HG03460 (cell line): ENCODE measurements at regions not wholly inside any gene's neighbourhood (a gene's known extent, or its start where the extent isn't known, plus 50 kb on each side); places are given as distances from the start of the nearest gene placed in this dataset.
"Not testable (repeated sequence)": the region's sequence is repeated elsewhere in the genome, so short reads cannot be mapped to it uniquely, and the experiment has no call there.

Experiments
- ATAC-seq: cut with Tn5 transposase; IDR thresholded peaks from one replicate; pipeline ENCODE4 v1.9.1; 2021; ENCODE audit not compliant: unreplicated experiment

DNA sequence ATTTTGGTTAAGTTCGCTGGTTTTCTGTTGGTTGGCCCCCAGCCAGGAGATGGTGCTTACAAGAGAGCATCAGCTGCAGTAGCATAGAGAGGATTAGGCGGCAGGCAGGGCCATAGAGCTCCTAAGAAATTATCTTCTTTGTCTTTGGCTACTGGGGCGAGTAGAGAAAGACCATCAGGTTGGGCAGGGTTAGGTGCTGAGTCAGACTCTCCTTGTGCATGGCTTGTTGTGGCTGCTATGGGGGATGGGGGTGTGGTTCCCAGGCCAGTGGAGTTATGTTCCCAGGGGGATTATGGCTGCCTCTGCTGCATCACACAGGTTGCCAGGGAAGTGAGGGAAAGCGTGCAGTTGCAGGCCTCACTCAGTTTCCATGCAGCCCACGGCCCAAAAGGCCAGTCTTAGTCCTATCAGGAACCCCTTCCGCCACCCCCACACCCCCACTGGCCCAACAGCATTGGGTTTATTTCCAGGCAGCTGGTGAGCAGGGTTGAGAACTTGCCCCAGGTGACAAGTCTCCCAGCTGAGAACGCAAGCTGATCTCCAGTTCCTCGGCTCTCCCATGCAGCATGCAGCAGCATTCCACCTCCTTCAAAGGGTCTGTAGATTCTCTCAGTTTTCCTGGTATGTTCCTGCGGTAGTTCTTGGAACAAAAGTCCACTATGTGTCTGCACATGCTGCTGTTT, 243.7 kb downstream of the UTRN start:
- no peak for ATAC-seq

DNA sequence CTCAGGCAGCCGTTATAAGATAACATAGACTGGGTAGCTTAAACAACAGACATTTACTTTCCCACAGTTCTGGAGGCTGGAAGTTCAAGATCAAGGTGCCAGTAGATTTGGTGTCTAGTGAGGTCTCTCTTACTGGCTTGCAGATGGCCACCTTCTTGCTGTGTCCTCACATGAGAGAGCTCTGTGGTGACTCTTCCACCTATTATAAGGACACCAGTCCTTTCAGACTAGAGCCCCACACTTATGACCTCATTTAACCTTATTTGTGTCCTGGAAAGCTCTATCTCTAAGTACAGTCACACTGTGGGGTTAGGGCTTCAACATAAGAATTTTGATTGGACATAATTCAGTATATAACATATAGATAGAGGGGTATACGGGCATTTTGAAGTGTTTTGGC, 245.0 kb downstream of the UTRN start:
- no peak for ATAC-seq

DNA sequence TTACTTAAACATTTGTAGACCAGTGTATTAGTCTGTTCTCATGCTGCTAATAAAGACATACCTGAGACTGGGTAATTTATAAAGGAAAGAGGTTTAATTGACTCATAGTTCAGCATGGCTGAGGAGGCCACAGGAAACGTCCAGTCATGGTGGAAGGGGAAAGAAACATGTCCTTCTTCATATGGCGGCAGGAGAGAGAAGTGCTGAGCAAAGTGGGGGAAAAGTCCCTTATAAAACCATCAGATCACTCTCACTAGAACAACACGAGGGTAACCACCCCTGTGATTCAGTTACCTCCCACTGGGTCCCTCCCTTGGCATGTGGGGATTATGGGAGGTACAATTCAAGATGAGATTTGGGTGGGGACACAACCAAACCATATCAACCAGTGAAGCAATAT, 247.1 kb downstream of the UTRN start:
- ATAC-seq = not testable (repeated sequence)

DNA sequence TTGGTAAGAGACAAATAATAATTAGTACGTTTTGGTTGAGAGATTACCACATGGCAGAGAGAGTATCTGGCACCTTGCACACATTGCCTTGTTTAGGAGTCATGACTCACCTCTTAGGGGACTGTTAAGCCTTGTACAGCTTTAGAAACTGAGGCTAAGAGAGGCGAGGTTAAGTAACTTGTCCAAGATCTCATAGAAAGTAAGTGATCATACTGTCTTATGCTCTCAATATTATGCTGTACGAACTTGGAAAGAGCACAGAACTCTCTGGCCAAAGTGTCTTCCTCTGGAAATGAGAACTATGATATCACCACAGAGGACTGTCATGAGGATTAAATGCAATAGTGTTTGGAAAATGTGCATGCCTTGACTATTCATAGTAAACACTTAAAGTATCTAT, 249.0 kb downstream of the UTRN start:
- ATAC-seq = no peak

DNA sequence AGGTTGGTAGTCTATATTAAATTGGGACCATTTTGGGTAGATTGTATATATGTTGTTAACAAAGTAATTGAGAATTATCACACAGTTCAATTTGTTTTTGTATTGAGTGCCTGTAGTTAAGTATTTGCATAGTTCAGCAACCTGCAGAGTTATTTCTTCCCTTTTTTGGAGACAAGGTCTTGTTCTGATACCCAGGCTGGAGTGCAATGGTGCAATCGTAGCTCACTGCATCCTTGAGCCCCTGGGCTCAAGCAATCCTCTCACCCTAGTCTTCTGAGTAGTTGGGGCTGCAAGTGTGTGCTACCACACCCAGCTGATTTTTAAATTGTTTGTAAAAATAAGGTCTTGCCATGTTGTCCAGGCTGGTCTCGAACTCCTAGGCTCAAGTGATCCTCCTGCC, 250.5 kb downstream of the UTRN start:
- no peak for ATAC-seq

DNA sequence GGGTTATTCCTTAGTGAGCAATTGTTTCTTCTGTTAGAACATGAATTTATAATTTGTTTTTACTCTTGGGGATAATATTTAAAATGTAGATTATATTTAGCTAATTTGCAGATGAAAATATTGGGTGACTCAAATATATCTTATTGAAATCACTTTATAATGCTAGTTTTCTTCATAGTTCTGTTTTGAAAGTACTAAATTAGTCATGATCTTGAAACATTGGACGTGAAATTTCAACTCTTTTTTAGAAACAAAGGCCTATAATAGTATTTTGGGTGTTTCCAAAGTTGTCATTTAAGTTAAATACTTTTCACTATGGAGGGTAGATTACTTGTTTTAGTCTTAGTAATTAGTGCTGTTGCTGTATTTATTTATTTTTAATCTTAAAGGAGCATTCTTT, 250.9 kb downstream of the UTRN start:
- ATAC-seq = no peak

DNA sequence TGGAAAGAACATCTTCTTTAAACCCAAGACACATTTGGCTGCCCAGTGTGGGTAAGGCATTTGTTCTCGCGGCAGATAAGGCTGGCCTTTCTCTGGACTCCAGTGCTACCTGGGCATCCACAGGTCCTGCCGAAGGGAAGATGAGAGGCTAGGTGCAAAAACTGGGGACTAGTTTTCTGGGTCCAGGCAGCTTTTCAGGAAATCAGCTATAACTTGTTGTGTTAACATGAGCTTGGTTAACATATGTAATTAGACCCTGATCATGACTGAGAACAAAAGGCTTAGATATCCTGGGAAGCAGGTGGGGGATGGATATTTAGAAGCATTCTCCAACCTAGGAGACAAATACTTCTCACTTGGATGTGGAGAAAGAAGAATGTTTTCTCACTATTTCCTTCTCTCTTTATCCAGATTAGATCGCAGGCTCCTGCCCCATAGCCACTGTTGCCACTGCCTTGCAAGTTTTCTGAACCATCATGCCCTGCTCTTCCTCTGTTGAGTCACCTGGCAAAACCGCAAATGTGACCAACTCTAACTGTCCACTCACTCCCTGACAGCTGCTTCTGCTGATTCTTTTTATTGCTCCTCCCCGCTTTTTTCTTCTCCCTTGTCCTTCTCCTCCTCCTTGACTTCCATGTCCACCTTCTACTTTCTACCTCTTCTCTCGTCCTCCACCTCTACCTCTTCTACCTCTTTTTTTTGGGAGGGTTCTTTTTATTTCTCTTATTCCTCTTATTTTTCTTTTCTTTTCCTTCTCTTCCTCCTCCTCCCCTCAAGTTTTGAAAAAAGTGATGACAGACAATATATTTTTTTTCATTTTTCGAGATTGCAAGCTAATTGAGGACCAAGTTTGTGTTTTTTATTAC, 258.1 kb downstream of the UTRN start:
- no peak for ATAC-seq

DNA sequence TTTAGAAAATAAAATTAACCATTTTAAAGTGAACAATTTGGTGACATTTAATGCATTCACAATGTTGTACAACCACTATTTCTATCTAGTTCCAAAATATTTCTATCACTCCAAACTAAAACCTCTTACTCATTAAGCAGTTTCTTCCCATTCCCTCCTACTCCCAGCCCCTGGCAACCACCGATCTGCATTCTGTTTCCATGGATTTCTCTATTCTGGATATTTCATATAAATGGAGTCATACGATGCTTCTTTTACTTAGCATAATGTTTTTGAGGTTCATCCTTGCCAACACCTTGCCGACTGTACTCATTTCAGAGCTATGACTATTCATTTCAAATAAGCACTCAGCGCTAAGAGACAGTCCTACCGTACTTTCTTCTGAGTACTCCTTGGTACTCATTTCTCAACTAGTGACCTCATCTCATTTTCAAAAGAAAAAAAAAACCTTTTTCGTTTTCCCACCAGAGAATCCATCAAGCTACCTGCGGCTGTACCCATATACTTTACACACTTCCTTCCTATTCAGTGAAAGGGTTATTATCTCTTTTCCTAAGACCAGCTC, 259.2 kb downstream of the UTRN start:
- ATAC-seq = no peak

DNA sequence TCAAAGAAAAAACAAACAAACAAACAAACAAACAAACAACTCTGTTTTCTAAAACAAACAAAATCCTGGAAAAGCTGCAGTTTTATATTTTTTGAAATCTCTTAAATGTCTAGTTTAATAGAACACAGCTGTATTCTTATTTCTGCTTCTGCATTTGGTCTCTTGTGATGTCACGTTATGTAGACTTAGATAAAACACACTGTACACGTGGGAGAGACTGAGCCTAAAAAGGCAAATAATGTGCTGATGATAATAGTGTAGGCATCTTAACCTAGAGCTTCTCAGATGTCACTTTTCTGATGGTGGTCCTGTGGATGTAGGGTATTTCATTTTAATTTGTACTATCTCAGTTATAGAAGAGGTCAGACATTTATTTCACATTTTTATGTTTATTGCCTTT, 261.7 kb downstream of the UTRN start:
- ATAC-seq = no peak

DNA sequence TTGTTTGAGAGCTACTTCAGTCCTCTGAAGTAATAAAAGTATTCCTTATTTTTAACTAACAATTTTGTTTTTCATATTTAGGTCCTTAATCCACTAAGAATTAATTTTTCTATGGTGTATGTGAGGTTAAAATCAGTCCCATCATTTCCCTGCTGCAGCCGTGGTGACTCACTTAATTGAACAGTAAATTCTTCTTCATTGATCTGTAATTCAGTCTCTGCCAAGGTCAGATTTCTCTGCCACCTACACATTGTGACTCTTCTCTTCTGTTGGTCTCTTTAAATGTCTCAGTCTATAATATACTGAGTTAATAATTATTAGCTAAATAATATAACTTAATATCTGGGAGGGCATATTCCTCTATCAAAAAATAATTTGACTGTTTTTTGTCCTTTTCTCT, 262.3 kb downstream of the UTRN start:
- ATAC-seq = no peak

DNA sequence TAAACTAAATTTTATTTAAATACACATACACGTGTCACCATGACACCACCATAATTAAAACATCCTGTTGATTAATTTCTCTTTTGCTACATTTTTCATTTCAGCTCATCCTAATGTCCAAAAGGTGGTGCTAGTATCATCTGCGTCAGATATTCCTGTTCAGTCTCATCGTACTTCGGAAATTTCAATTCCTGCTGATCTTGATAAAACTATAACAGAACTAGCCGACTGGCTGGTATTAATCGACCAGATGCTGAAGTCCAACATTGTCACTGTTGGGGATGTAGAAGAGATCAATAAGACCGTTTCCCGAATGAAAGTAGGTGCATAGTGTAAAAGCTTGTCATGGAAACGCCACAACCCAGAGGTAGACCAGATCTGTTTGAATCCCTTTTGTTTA, 263.4 kb downstream of the UTRN start:
- no peak for ATAC-seq

DNA sequence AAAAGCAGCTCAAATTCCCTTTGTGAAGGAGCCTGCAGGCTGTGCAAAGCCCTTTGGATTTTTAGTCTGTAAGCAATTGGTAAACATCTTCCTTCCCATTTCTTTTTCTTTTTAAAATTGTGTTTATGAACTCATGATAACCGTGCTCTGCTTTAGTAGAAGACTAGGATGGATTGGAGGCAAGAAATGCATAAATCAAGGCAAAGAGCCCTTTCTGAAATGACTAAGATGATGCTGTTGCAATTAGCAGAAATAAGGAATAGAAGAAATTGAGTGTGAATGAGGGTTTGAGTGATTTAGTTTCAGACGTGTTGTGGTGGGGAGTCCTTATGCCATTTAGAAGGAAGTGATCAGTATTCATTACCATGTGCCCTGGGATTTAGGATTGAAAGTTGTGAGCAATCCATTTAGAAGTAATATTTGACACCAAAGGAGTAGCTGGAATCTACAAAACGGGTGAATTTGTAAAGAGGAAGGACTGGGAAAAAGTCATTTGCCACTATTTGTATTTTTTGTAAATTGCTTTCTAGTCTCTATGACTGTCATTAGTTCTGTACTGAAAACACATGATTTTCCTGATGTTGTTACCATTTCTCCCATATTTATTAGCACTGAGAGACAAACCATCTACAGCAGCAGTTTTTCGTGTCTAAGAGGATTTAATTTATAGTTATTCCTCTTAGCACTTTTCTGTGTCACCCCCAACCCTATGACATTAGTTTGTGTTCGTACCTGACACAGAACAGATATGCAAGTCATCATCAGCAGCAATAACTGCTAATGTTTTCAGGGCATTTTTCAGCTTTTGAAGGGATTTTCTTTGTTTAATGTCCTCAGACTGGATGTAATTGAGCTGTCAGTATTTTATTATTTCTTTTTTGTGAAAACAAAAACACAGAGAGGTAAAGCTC, 265.0 kb downstream of the UTRN start:
- no peak for ATAC-seq

DNA sequence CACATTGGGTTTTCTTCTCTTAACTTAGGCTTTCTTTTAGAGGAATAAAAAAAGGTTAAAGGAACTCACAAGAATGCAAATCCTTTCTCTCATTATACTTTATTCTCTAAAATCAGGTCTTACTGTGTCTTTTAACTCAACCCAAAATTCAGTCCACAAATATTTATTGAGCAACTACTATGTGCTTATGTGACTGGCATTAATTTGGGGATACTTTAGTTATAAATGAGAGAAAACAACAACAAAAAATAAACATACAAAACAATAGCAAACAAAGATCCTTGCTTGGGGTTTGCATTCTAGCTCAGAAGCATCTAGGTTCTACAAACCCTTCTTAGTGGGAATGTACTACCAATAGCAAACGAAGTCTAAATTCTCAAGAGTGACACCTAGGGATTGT, 266.2 kb downstream of the UTRN start:
- ATAC-seq = no peak

DNA sequence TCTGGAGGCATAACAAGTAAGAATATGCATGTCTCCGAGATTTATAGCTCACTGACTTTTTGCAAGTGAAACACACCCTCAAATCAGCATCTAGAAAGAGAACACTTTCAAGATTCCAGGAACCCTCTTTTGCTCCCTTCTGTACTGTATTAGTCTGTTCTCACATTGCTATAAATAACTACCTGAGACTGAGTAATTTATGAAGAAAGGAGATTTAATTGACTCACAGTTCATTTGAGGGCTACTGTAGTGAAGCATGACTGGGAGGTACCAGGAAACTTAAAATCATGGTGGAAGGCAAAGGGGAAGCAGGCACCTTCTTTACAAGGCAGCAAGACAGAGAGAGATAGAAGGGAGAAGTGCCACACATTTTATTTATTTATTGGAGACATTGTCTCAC, 269.9 kb downstream of the UTRN start:
- ATAC-seq = no peak

DNA sequence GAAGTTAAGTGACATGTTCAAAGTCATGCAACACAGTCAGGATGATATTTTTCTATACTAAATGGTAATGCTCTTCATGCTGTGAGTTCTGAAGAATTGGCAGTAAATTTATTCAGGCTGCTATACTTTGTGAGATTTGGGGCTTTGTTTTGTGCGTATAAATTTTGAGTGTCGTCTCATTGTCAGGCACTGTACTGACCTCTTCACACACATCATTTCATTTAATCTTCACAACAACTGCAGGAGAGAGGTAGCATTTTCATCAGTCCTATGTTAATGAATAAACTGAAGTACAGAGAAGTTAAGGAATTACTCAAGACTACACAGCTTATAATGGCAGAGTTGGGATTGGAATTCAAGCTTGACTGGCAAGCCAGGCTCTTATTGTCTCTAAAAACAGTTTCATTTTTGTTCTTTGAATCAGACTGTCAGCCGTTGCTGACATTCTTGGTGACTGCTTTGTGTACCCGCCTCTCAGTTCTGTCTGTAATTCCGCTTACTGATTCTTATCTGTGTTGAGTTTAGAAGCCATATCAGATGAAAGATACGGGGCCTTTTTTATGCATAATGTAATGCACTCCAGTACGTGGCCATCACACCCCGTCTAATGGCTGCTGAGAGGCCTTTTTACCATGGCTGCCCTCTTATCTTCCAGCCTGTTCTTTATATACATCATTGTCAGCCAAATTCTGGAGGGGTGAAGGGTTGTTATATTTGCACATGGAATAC, 274.9 kb downstream of the UTRN start:
- no peak for ATAC-seq

DNA sequence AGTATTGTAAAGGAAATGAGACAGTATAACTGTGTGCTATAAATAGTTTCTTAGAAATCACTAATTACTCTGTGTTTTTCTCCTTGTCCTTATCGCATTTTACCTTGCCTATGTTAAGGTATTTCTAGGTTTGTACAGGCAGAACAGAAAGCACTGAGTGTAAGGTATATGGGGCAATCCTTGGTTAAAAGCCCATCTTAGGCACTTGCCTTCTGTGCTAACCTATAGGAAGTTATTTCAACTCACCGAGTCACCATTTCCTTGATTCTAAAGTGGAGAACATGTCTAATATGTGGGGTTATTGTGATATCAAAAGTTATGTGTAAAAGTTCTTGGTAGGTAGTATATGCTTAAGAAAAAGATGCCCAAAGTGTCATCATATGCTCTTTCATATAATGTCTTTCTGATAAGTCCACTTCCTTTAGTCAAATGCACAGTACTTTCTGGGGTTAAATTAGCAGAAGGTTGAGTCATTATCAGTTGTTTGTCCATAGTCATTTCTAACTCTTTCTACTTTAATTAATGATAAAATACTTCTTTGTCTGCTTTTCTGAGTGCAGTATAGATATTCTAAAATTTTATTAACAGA, 276.4 kb downstream of the UTRN start:
- no peak for ATAC-seq

DNA sequence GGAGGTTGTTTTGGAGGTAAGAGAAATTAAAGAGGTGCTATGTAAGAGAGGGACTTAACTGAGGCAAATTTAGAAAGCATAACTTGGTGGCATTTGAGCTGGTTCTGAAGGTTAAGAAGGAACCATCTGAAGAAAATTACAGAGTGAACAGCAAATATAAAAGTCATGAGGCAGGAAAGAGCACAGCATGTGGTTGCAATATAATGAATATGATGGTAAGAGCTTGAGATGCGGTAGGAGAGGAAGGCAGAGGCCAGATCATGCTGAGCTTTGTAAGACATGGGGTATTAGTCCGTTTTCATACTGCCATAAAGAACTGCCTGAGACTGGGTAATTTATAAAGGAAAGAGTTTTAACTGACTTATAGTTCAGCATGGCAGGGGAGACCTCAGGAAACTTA, 279.1 kb downstream of the UTRN start:
- ATAC-seq = no peak

DNA sequence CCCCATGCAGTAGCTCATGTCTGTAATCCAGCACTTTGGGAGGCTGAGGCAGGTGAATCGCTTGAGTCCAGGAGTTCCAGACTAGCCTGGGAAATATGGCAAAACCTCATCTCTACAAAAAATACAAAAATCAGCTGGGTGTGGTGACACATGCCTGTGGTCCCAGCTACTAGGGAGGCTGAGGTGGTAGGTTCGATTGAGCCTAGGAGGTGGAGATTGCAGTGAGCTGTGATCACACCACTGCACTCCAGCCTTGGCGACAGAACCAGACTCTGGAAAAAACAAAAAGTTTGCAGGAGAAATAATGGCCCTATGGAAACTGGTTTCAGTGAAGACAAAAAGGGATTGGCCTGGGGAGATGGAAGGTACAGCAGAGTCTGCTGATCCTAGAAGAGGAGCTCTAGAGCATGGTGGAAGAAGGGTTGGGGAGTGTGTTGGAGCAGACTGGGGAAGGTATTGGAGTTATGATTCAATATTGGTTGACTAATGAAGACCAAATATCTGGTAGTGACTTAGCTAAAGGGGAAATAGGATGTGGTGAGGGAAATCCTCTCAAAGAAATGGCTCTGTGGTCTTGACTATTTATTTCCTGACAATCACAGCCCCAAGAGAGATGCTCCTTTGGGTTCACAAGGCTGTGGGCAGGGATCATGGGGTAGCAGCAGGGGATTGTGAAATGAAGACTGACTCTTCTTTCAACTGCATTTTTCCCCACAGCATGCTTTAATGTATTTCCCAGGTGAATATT, 281.9 kb downstream of the UTRN start:
- no peak for ATAC-seq

DNA sequence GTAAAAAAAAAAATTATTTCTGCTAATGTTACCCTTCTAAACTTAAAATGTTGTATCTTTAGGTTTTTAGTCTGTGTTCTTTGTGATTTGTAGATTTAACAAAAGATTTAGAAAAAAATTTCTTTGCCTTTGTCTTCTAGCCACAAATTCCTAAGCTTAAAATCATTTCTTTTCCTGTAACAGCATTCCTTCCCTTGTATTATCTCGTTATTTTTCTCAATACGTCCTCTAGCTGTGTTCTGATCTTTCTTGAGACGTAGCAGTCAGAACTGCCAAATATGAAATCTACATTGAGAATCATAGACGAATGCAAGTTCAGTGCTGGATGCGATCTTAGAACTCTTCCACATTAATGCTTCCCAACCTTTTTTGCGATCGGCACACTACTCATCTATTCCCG, 283.1 kb downstream of the UTRN start:
- no peak for ATAC-seq

DNA sequence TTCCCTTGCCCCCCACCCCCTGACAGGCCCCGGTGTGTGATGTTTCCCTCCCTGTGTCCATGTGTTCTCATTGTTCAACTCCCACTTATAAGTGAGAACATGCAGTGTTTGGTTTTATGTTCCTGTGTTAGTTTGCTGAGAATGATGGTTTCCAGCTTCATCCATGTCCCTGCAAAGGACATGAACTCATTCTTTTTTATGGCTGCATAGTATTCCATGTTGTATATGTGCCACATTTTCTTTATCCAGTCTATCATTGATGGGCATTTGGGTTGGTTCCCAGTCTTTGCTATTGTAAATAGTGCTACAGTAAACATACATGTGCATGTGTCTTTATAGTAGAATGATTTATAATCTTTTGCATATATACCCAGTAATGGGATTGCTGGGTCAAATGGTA, 287.4 kb downstream of the UTRN start:
- ATAC-seq = not testable (repeated sequence)
